HG03108 (cell line): ENCODE measurements at regions not wholly inside any gene's neighbourhood (a gene's known extent, or its start where the extent isn't known, plus 50 kb on each side); places are given as distances from the start of the nearest gene placed in this dataset.

Source experiments
- ATAC-seq: cut with Tn5 transposase; IDR thresholded peaks from one replicate; pipeline ENCODE4 v1.9.1; 2021; ENCODE audit warnings: moderate library complexity; ENCODE audit not compliant: unreplicated experiment

GRCh38 chr1:98427664-98428063, 233.9 kb upstream of the SNX7 start:
- no peak for ATAC-seq

- ATAC-seq = no peak
These were observed 235.4 kb upstream of the SNX7 start for GRCh38 chr1:98426092-98426491.

- ATAC-seq = no peak
These were observed 238.7 kb upstream of the SNX7 start for GRCh38 chr1:98422816-98423215.

- no peak for ATAC-seq
These were observed 240.5 kb upstream of the SNX7 start for GRCh38 chr1:98421085-98421435.

- ATAC-seq = no peak
These were observed 241.0 kb upstream of the SNX7 start for GRCh38 chr1:98420376-98421084.

- ATAC-seq = no peak
These were observed 243.7 kb upstream of the SNX7 start for GRCh38 chr1:98417820-98418219.

- ATAC-seq = no peak
These were observed 251.4 kb upstream of the SNX7 start for GRCh38 chr1:98410082-98410481.

GRCh38 chr1:98406352-98407088, 255.0 kb upstream of the SNX7 start:
- no peak for ATAC-seq

- ATAC-seq = peak; percentile 66
These were observed 255.9 kb upstream of the SNX7 start for GRCh38 chr1:98405581-98406074.

GRCh38 chr1:98404866-98405265, 256.7 kb upstream of the SNX7 start:
- ATAC-seq = no peak

GRCh38 chr1:98403963-98404480, 257.5 kb upstream of the SNX7 start:
- no peak for ATAC-seq

- ATAC-seq = no peak
These were observed 258.7 kb upstream of the SNX7 start for GRCh38 chr1:98402860-98403259.

GRCh38 chr1:98400446-98400845, 261.1 kb upstream of the SNX7 start:
- ATAC-seq = no peak

- ATAC-seq = no peak
These were observed 262.3 kb upstream of the SNX7 start for GRCh38 chr1:98399218-98399617.

GRCh38 chr1:98398649-98399048, 262.9 kb upstream of the SNX7 start:
- no peak for ATAC-seq

GRCh38 chr1:98398092-98398491, 263.4 kb upstream of the SNX7 start:
- no peak for ATAC-seq

GRCh38 chr1:98393719-98394118, 267.8 kb upstream of the SNX7 start:
- ATAC-seq = no peak

GRCh38 chr1:98391175-98391574, 270.3 kb upstream of the SNX7 start:
- no peak for ATAC-seq

- ATAC-seq = no peak
These were observed 271.7 kb upstream of the SNX7 start for GRCh38 chr1:98389809-98390208.

- peak; percentile 88 for ATAC-seq
These were observed 273.1 kb upstream of the SNX7 start for GRCh38 chr1:98388441-98388840.

- ATAC-seq = no peak
These were observed 273.8 kb upstream of the SNX7 start for GRCh38 chr1:98387701-98388100.
